ENCODE measurements at regions not wholly inside any gene's neighbourhood (a gene's known extent, or its start where the extent isn't known, plus 50 kb on each side); places are given as distances from the start of the nearest gene placed in this dataset.

DNA sequence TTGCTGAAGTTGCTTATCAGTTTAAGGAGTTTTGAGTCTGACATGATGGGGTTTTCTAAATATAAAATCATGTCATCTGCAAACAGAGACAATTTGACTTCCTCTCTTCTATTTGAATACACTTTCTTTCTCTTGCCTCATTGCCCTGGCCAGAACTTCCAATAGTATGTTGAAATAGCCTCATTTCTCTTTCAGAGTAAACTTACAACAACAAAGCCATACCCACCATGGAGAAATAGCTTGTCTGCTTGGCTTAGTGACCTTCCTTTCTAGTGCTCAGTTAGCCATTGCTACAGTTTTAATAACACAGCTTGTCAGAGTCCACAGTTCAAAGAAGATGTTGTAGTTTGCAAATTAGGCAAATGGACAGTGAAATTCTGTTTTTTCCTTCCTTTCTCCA lies 228.0 kb downstream of the ETAA1 start:
- DNase-seq = no peak

DNA sequence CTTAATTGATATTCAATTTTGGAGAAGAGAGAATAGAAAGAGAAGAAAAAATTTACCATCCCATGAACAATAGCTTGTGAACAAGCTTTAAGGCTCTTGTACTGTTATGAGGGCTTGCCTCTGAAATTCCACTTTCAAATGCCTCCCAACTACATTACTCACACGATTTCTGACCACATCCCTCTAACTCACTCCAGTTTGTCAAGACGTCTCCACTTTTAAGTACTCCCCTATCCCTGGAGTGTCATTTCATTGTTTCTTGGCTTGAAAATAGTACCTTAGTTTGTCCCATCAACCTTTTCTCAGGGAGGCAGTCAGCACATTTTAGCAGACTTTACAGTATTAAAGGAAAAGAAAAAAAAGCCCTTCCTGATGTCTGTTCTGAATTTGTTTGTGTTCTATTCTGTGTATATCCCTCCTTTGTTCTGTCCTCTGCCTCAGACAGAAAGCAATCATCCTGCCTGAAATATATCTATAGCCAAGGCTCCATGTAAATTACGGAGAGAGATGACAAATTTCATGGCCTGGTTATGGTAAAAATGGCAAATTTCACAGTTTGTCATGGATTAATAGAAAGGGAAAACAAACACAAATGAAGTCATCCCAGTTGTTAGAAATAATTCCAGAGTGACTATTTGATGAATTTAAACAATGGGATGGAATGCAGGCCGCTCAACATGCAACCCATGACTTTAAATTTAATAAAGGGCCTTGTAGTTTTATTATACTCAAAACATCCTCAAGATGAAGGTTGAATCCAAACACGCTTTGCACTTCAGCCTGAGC lies 228.8 kb downstream of the ETAA1 start:
- no peak for DNase-seq

DNA sequence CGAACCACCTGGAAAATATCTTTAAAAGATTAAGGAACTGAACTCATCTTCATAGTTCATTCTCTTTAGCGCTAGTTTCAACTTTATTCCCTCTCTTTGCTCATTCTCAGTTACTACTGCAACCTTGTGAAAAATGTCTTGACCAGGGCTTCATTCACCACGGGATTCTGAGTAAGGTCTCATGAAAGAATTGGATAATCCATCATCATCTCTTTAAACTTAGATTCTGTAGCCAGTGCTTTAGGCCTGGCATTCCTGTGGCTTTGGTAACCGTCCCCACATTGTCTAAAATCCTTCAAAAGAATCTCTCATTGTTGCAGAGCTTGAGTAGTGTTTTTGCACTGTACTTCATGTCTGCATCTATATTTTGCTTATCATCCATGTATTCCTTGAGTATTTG lies 229.5 kb downstream of the ETAA1 start:
- DNase-seq = no peak

DNA sequence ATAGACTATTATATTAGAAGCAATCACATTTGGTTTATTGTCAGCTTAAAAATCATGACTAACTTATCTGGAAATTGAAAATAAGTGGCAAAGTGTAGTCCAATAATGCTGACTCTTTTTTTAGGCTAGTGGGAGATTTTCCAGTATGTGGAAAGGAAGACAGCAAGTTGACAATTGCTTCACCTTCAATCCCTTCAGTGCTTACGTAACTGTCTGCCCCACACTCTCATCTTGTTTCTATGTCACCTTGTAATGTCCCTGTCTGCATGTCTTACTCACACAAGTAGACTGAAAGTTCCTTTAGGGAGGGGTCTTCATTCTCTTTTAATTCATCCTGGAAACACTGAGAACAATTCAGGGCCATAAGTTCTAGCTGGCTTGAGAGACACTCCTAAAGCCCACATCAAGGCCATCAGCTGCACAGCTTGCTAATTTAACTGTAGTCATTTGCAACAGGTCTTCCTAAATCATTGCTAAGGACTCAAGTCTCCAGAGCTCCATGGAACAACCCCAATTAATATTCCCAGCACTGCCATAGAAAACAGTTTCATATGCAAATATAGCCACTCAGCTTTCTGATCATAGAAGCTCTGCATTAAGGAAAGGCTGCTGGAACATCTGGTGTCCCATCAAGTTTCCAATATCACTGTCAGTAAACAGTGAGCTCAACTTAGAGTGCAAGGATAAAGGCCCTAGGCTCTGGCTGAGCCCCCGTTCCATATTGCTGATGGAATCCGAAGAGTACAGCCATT lies 230.5 kb downstream of the ETAA1 start:
- no peak for DNase-seq

DNA sequence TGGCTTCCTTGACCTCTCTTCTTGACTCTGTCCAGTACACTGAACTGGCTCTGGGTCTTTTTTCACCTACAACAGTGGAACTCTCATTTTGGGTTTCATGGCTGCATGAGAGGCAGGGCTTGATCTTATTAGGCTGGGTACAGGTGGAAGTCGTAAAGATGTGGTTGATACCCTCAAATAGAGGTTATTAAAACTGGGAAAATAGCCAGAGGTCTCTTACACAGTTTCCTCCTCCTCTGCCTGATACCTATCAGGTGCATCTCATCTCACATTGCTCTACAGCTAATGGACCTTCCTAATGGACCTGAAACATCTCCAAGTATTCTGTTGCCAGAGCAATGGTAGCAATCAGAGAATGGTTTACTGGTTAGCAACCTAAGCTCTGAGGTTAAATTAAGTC lies 231.8 kb downstream of the ETAA1 start:
- no peak for DNase-seq

DNA sequence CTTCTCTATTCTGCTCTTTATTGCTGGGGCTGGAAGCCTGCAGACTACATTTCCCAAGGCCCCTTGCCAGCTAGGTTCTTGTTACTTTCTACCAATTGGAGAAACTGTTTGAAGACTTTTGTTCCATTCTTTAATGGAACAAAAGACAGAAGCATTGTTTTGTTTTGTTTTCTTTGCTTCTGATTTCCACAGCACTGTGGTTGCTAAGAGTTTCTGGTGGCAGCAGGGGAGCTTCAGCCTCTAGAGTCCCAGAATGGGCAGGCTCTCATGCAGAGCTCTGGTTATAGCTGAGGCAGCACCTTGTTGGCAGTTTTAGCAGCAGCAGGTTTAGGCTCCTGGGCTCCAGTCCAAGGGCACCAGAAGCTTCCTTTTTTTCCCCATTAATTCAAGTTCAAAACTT lies 234.3 kb downstream of the ETAA1 start:
- DNase-seq = no peak

DNA sequence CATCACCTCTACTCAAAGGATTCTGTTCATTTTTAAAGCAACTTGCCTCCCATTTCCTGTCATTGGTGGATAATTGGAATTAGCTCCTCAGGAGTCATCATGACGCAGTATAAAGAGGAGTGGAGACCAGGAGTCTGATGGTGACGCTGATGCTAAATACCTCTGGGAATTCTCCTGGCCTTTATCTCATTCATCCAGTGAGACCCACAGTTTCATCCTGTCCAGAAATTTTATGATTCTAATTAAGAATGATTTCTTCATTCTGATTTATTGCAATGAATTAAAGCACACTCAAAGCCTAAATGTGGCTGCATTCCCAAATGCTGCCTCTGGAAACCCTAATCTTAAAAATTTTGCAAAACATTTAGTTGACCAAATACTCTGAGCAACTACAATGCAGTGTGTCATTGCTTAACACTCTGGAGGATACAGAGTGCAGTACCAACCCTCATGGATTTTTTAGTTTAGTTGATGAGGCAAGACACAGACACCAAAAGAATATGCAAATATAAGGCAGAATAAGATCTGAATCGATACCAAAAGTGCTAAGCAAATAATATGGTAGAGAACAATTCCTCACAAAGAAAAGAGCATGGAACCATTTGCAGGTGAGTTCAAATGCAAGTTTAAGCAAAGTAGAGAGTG lies 236.2 kb downstream of the ETAA1 start:
- no peak for DNase-seq

DNA sequence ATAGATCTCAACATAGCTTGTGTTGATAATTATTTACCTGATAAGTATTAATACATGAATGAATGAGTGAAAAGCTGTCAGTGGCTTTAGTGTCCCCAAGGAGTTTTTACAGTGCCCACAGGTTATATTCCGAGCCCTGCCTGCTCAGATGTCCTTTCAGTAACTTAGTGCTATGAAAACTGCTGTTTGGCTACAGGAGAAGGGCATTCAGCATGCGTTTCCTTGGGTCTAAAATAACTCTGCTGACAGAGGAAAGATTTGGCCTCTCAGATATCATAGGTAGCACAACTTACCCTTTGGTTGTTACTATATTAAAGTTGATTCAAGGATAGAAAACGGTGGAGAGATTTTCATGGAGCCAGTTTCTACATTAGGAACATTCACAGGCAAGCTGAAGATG lies 241.0 kb downstream of the ETAA1 start:
- DNase-seq = no peak

DNA sequence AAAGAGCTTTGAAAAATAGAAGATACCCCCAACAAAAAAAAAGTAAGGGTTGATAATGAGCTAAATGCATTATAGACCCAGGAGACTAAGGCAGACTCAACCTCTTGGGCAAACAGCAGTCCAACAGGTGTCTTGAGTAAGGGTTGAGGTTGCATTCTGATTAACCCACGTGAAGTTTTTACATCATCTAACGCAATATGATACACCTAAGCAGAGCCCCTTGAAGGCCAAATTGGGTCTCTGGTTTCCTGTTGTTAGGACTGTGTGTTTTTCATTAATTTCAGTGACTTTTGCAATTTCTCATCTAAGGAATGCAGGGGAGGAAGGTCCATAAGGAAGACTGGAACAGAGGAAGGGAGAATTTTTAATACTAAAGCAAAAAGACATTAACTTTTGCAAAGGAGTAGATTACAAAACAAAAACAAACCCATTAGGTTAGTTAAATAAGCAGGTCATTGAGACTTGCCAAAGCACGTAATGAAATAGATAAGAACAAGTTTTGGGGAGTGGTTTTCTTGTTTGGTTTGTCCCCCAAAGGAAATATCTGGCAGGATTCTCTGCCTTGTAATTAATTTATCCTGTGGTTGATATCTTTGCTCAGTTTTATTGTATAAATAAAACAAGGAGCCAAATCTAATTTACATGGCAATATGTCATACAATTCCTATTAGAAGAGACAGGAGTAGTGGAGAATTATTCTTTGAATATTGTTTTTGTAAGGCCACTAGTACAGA lies 244.3 kb downstream of the ETAA1 start:
- DNase-seq = no peak

DNA sequence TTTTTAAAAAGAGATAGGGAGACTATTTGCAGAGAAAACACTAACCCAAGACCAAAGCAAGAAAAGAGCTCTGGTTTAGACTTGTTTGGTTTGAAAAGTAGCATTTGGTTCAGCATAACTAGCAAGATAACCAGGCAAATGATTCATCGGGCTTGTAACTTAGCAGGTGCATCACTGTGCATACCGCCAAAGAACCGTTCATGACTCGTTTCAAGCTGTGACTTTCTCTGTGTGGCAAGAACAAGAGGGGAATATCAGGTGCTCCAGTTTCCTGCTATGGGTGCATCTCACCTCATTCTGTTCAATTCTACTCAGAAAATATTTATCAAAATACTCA lies 244.9 kb downstream of the ETAA1 start:
- no peak for DNase-seq

DNA sequence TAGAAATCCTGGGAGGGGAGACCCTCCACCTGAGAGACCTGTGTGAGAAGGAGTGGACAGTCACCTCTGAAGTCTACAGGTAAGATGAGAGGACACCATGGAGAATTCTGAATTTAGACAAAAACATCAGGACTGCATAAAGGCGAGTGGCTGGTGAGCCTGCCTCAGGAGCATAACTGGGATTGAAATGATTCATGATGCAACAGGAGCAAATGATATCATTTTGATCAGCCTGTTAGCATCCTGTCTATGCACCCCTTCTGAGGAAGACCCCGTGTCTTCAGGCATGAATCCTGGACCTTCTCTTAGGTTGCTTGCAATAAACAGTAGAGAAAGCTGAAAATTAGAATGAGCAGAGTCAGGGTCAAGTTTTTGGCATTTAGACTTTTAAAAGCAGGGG lies 245.8 kb downstream of the ETAA1 start:
- DNase-seq = no peak

DNA sequence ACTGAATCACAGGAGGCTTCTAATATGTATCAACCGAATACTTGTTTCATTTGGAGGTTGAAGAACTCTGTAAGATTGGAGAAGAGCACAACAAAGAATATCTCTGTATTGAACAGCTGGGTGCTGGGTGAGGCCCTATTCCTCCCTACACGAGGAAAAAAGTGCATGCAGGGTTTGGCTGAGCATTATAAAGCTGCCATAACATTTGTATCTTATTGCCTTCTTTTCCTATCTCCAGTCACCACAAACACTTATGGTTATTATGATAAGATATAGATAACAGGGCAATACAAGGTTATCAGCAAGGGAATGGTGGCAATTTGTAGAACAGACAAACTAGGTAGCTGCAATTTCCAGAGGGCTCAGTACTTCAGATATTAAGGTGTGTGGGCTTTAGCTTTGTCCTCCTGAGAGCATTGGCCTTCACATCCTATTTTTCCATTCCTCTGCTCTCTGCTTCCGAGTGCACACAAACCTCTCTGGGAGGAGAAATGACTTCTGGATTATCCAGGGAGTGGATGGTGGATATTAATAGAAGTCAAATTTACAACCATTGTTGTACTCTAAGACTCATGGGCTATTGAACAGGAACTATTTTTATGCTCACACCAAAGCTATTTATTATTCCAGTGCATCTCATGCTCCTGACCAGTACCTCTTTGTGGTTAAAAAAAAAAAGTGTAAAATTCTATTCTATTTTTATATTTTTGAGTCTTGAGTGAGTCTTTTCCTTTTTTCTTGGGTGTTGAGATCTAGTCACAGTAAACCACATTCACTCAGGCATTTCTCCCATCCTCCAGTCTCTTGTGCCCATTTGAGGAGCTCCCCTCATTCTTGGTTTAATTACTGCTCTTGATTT lies 248.4 kb downstream of the ETAA1 start:
- DNase-seq = no peak

DNA sequence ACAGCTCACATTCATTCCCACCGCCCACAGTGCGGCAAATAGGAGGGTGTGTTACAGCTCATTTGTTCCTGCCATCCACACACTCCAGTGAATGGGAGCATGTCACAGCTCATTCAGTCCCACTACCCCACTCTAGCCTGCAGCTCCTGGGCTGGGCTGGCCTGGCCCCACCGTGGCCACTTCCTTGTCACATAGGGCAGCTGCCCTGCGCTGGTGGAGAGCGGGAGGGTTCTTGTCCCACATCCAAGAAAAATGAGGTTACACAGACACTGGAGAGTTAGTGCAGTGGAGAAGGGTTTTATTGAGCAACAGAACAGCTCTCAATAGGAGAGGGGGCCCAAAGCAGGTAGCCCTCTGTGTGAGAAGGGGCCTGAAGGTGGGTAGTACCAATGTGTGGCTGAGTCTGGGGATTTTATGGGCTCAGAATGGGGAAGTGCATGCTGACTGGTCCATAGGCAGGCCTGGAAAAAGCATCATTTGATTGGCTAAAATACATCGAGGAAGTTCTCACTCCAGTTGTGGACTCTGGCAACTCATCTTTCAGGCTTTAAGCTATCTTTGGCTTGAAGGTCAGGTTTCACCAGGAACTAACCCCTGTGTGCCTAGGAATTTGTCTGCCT lies 249.7 kb downstream of the ETAA1 start:
- DNase-seq = no peak

DNA sequence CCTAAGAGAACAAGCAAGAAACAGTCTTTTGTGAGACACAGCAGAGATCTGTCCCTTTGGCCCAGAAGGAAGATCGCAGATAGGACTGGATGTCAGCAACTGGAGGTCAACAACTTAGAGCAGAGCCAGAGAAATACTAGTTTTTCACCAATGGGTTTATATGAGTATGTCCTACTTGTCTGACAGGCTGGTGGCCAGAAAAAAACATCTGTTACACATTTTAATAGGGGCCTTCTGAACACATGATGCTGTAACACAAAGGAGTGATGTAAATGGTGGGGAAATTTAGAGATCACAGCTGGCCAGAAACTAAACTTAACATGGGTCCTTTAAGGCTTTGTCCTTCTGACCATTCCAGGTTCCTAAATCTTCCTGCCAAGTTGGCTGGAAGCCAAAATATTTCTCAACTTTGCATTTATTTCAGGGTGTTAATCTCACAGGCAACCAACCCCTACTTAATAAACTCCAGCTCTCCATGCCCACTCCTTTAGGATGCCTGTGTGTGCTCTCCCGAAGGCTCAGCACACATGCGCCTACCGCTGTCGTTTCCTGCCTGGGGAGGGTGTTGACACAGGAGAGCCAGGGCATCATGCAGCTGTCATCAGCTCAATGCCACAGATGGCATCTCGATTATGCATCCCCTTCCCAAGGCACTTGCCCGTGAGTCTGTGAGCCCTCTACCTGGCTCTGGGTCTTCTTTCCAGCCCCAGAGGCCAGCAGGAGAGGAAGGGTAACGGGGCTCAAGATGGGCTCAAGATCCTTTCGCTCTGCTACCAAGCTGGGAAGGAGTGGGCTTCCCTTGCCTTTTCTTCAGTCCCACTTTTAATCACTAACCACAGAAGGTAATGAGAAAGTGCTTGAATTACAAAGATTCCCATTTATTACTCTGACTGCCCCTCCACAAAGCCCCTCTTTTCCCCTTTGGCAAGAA lies 252.5 kb downstream of the ETAA1 start:
- no peak for DNase-seq

DNA sequence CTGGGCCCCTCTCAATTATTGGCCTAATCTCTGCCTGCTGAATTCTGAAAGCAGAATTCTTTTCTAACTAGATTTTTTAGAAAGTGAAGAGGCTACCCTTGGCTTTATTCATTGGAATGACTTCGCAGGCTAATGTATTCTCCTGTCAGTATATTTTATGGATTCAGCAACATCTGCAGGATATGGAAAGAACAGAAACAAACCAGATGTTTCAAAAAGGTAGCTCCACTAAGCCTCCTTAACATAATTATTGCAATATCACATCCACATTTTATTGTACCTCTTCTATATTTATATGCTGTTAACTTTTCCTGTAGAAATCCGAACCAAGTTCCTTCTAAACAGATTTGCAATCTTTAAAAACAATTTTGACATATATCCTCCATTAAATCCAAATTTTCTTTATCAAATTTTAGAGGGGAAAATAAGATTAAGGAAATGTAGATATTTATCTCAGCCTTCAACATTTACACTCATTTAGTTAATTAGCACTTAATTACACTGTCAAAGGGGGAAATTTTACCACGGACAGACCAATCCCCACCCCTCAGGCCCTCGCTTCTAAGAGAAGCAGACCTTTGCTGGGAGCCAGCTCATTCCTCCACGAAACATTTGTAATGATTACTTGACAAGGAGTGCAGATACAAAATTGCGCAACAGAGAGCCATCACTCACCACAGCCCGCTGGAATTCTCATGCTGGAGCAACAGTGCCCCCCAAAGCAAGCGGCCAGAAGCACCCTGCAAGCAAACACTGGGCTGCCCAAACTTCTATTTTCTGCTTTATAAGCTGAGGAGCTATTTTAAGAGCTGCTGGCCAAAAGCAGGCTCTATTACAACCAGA lies 253.4 kb downstream of the ETAA1 start:
- no peak for DNase-seq

DNA sequence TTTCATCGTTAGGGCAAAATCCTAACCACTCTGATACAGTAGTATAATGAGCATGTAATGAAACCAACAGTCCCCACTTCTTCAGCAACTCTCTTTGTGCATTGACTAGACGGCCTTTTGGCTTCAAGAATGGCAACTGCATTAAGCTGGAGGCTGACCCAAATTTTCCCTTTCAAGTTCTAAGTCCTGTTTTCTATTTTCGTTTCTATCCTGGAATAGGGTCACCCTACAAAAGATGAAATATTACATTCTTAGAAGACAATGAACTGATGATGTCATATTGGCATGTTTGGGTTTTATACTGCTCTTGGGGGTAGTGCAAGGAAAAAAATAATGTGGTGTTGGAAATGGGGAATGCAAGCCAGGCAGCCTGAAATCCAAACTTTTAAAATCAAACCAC lies 254.4 kb downstream of the ETAA1 start:
- no peak for DNase-seq

DNA sequence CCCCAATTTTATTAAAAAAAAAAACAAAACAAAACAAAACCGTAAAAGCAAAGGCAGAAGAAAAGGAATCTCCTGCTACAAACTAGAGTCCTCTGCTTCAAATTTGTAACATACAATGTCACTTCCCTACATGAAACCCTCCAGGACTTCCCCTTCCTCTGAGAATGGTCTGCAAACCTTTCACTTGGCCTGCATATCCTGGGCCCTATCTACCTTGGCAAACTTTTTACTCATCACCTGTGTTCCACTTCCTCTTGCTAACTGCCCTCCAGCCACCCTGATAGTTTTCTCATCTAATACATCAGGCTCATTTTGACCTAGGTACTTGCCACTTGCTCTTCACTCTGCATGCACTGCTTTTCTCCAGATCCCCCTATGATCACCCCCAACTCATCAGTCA lies 255.5 kb downstream of the ETAA1 start:
- no peak for DNase-seq

DNA sequence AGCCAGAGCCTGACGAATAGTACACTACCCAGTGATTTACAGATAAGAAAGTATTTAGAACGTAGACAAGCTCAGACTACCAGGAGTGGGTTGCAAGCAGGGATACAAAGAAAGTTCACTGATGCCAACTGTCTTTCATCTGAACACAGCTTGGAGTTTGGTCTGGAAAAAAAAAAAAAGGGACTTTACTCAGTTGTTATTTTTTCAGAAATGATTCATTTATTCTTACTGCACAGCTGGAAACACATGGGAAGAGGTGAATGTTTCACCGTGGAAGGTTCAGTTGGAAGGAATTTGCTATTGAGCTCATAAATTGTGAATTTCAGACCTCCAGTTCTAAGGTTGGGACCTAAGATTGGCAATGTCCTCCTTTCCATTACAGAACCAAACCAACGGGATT lies 259.7 kb downstream of the ETAA1 start:
- DNase-seq = no peak

DNA sequence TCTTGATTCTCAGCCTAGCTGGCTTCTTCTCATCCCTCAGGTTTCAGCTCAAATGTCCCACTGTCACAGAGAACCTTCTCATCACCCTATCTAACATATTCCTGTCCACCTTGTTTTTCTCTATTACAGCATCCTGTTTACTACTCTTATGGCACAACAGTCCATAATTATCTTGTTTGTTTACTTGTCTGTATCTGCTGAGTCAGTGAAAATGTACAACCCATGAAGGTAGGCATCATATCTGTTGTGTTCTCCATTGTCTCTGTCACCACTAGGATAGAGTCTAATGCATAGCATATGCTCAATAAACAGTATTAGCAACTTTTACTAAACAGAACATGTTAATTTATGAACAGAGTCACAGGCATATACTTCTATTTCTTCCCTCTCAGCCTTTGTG lies 261.7 kb downstream of the ETAA1 start:
- DNase-seq = no peak

DNA sequence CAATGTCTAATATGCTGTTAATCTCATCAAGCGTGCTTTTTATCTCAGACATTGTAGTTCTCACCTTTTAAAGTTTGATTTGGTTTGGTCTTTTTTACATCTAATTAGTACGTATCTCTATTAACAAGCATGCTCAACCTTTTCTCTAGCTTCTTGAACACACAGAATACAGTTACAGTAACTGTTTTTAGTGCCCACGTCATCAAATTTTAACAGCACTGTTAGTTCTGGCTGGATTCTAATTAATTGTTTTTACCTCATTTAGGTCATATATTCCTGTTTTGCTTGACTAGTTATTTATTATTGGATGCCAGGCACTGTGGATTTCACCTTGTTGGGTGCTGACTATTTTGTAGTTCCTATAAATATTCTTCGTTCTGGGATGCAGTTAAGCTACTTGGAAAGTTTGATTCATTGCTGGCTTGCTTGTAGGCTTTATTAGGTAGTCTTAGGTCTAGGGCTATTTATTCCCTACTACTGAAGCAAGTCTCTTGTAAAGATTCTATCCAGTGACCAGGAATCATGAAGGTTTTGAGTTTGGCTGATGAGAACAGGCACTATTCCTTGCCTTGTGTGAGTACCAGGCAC lies 263.0 kb downstream of the ETAA1 start:
- DNase-seq = no peak

All from NCI-H446 treated with DMSO at 0.1 percent for 48 hours (cell line).